H9 (cell line): ENCODE measurements at regions not wholly inside any gene's neighbourhood (a gene's known extent, or its start where the extent isn't known, plus 50 kb on each side); places are given as distances from the start of the nearest gene placed in this dataset.

Experiments
- DNase-seq: peaks from one replicate; pipeline ENCODE4 v3.0.0-alpha.2; 2017
- H2AFZ ChIP-seq: one replicate; pipeline ENCODE4 v1.6.1; 2013; ENCODE audit warnings: mild to moderate bottlenecking, low read length, control low read depth, moderate library complexity
- H2AK5ac ChIP-seq: 2 replicates; pipeline ENCODE4 v1.6.1; 2013; ENCODE audit warnings: low read length, control low read depth, mixed read lengths; ENCODE audit not compliant: insufficient read length
- H2BK120ac ChIP-seq: one replicate; pipeline ENCODE4 v1.6.1; 2013; ENCODE audit warnings: low read depth, mild to moderate bottlenecking, low read length, control low read depth, inconsistent platforms; ENCODE audit not compliant: poor library complexity, severe bottlenecking
- H2BK12ac ChIP-seq: 2 replicates; pipeline ENCODE4 v1.6.1; 2013; ENCODE audit warnings: low read length, control low read depth, mixed read lengths, low read depth; ENCODE audit not compliant: insufficient read length
- H2BK15ac ChIP-seq: 2 replicates; pipeline ENCODE4 v1.6.1; 2013; ENCODE audit warnings: low read depth, low read length, control low read depth
- H2BK20ac ChIP-seq: one replicate; pipeline ENCODE4 v1.6.1; 2013; ENCODE audit warnings: low read depth, mild to moderate bottlenecking, low read length, control low read depth, inconsistent platforms; ENCODE audit not compliant: poor library complexity, severe bottlenecking
- H2BK5ac ChIP-seq: 2 replicates; pipeline ENCODE4 v1.6.1; 2013; ENCODE audit warnings: low read length, control low read depth, mixed read lengths; ENCODE audit not compliant: insufficient read length
- H3K14ac ChIP-seq: 2 replicates; pipeline ENCODE4 v1.6.1; 2013; ENCODE audit warnings: low read length, control low read depth; ENCODE audit not compliant: insufficient read depth
- H3K18ac ChIP-seq: 2 replicates; pipeline ENCODE4 v1.6.1; 2013; ENCODE audit warnings: low read depth, mild to moderate bottlenecking, mixed read lengths, low read length, control low read depth; ENCODE audit not compliant: insufficient read length
- H3K23ac ChIP-seq: 2 replicates; pipeline ENCODE4 v1.6.1; 2013; ENCODE audit warnings: low read length, control low read depth, mixed read lengths, low read depth; ENCODE audit not compliant: insufficient read length
- H3K23me2 ChIP-seq: 2 replicates; pipeline ENCODE4 v1.6.1; 2013; ENCODE audit warnings: low read depth, mild to moderate bottlenecking, mixed read lengths, low read length, control low read depth; ENCODE audit not compliant: insufficient read length, poor library complexity, severe bottlenecking
- H3K27ac ChIP-seq: 2 replicates; pipeline ENCODE4 v1.5.1; 2013; ENCODE audit warnings: low read length, control low read depth, mixed read lengths, low read depth; ENCODE audit not compliant: insufficient read length
- H3K27me3 ChIP-seq: 2 replicates; pipeline ENCODE4 v1.6.1; 2013; ENCODE audit warnings: low read length, control low read depth, inconsistent platforms; ENCODE audit not compliant: insufficient read depth
- H3K4ac ChIP-seq: 2 replicates; pipeline ENCODE4 v1.6.1; 2013; ENCODE audit warnings: low read depth, mild to moderate bottlenecking, control low read depth, inconsistent platforms, low read length, moderate library complexity
- H3K4me1 ChIP-seq: 2 replicates; pipeline ENCODE4 v1.6.1; 2013; ENCODE audit warnings: low read length, control low read depth, inconsistent platforms; ENCODE audit not compliant: insufficient read depth
- H3K4me2 ChIP-seq: 2 replicates; pipeline ENCODE4 v1.6.1; 2013; ENCODE audit warnings: low read length, control low read depth, mixed read lengths; ENCODE audit not compliant: insufficient read length, insufficient read depth
- H3K56ac ChIP-seq: 2 replicates; pipeline ENCODE4 v1.6.1; 2013; ENCODE audit warnings: low read depth, mild to moderate bottlenecking, mixed read lengths, low read length, control low read depth; ENCODE audit not compliant: insufficient read length
- H3K79me1 ChIP-seq: 2 replicates; pipeline ENCODE4 v1.6.1; 2013; ENCODE audit warnings: low read depth, mild to moderate bottlenecking, moderate library complexity, low read length, control low read depth, inconsistent platforms; ENCODE audit not compliant: insufficient read depth, poor library complexity, severe bottlenecking
- H3K79me2 ChIP-seq: 2 replicates; pipeline ENCODE4 v1.6.1; 2013; ENCODE audit warnings: low read length, control low read depth, inconsistent platforms; ENCODE audit not compliant: insufficient read depth
- H3K9ac ChIP-seq: 2 replicates; pipeline ENCODE4 v1.6.1; 2013; ENCODE audit warnings: low read length, control low read depth, mixed read lengths; ENCODE audit not compliant: insufficient read length; ENCODE audit errors: extremely low read depth
- H3K9me3 ChIP-seq: one replicate; pipeline ENCODE4 v1.6.1; 2013; ENCODE audit warnings: low read depth, low read length, inconsistent platforms; ENCODE audit not compliant: control insufficient read depth
- H3T11ph ChIP-seq: one replicate; pipeline ENCODE4 v1.6.1; 2013; ENCODE audit warnings: mild to moderate bottlenecking, low read length, control low read depth, inconsistent platforms
- H4K20me1 ChIP-seq: one replicate; pipeline ENCODE4 v1.6.1; 2013; ENCODE audit not compliant: control insufficient read depth, insufficient read length, insufficient read depth
- H4K5ac ChIP-seq: 2 replicates; pipeline ENCODE4 v1.6.1; 2013; ENCODE audit warnings: low read depth, mild to moderate bottlenecking, mixed read lengths, low read length, control low read depth; ENCODE audit not compliant: insufficient read length
- H4K8ac ChIP-seq: replicated peaks from 2 replicates; pipeline ENCODE4 v1.6.1; 2013; ENCODE audit warnings: low read length, control low read depth, mixed read lengths, low read depth; ENCODE audit not compliant: insufficient read length
- H4K91ac ChIP-seq: 2 replicates; pipeline ENCODE4 v1.6.1; 2013; ENCODE audit warnings: low read depth, mild to moderate bottlenecking, moderate library complexity, mixed read lengths, low read length, control low read depth; ENCODE audit not compliant: insufficient read length
- H3K27ac Mint-ChIP-seq, 3 experiments: 2 replicates in 2 of 3; 3 replicates in 1 of 3; pipeline ENCODE4 v1.8.0; 2020 to 2021; ENCODE audit warnings: mixed read lengths in 3 of 3, mild to moderate bottlenecking in 1 of 3, moderate library complexity in 1 of 3
- H3K27me3 Mint-ChIP-seq: 2 replicates; pipeline ENCODE4 v1.8.0; 2021; ENCODE audit warnings: low read depth, mild to moderate bottlenecking, moderate library complexity, mixed read lengths
- H3K36me3 Mint-ChIP-seq, 3 experiments: 2 replicates in 2 of 3; 3 replicates in 1 of 3; pipeline ENCODE4 v1.8.0; 2020 to 2021; ENCODE audit warnings: low read depth in 3 of 3, mixed read lengths in 3 of 3; ENCODE audit not compliant: insufficient read depth in 1 of 3
- H3K4me1 Mint-ChIP-seq, 2 experiments: 2 replicates each; pipeline ENCODE4 v1.8.0; 2020; ENCODE audit warnings: mixed read lengths in 2 of 2
- H3K4me3 Mint-ChIP-seq, 2 experiments: 2 replicates in 1 of 2; 3 replicates in 1 of 2; pipeline ENCODE4 v1.8.0; 2020 to 2021; ENCODE audit warnings: mild to moderate bottlenecking in 2 of 2, mixed read lengths in 2 of 2, moderate library complexity in 1 of 2
- H3K9me3 Mint-ChIP-seq, 2 experiments: 2 replicates in 1 of 2; 3 replicates in 1 of 2; pipeline ENCODE4 v1.8.0; 2020; ENCODE audit warnings: mild to moderate bottlenecking in 2 of 2, mixed read lengths in 2 of 2, moderate library complexity in 1 of 2
- CTCF ChIP-seq: fragments of 200-600 bp; sonication (generic); conservative IDR thresholded peaks from 3 replicates; pipeline ENCODE4 v1.8.0; 2021; ENCODE audit warnings: antibody characterized with exemption, mild to moderate bottlenecking
- WGBS: extraction: QIAGEN DNeasy Blood & Tissue Kit; methylation state at CpG from one replicate; pipeline ENCODE4 v1.1.7; 2013; ENCODE audit warnings: missing lambda C conversion rate, low lambda C conversion rate, mixed read lengths; ENCODE audit not compliant: insufficient read length; ENCODE audit errors: extremely low coverage; 5-methylcytosine and 5-hydroxymethylcytosine counted together

GRCh38 chr10:31268444-31269303 is 50.3 kb upstream of the ZEB1 start:
- Histone ChIP-seq H3K27me3 (no peaks in the 10 kb centered on the region), H3K18ac (no peak overlapping the region), H3K14ac (no peak overlapping the region), H3K9ac (no peak overlapping the region), H4K8ac (no peak overlapping the region), H3K4me1 (no peaks in the 10 kb centered on the region), H4K91ac (no peak overlapping the region), H4K20me1 (no peaks in the 10 kb centered on the region), H3K4me2 (no peak overlapping the region), H4K5ac (no peak overlapping the region), H2AK5ac (no peak overlapping the region), H2BK15ac (no peak overlapping the region), H3T11ph (no peak overlapping the region), H3K79me1 (no peaks in the 10 kb centered on the region), H3K23ac (no peak overlapping the region), H3K56ac (no peak overlapping the region), H2BK12ac (no peak overlapping the region), H3K23me2 (no peaks in the 10 kb centered on the region), H2BK20ac (no peak overlapping the region), H3K4ac (no peak overlapping the region), H2BK5ac (no peak overlapping the region), H2BK120ac (no peak overlapping the region), H2AFZ (no peak overlapping the region), H3K79me2 (no peaks in the 10 kb centered on the region), H3K27ac (no peak overlapping the region), H3K9me3 (no peaks in the 10 kb centered on the region)
- no peaks in the 10 kb centered on the region for H3K36me3 Mint-ChIP-seq
- no CpG with 5 or more reads among the region's 12 CpGs for WGBS
- no peaks in the 10 kb centered on the region for H3K4me1 Mint-ChIP-seq
- no peak overlapping the region for H3K4me3 Mint-ChIP-seq
- DNase-seq, result no peak
- TF ChIP-seq CTCF, result no peak
- peaks cover 0 to 3% of the 10 kb centered on the region in 2 experiments; a peak in 2 of 5 replicates for H3K9me3 Mint-ChIP-seq
- H3K27ac Mint-ChIP-seq, result no peak overlapping the region
- no peaks in the 10 kb centered on the region; the same call in 1 of the 2 replicates for H3K27me3 Mint-ChIP-seq
